T-helper 2 cell treated with Interferon-gamma antibody and Interleukin-4, amounts not matched to agents 5 μg/mL and 100 μg/mL, for 36 hours (primary cell): ENCODE measurements at regions not wholly inside any gene's neighbourhood (a gene's known extent, or its start where the extent isn't known, plus 50 kb on each side); places are given as distances from the start of the nearest gene placed in this dataset.

ENCODE experiments used
- DNase-seq: peaks from one replicate; pipeline ENCODE4 v3.0.0; 2021; ENCODE audit warnings: low spot score
- H3K27ac Mint-ChIP-seq: one replicate; pipeline ENCODE4 v1.8.0; 2021; ENCODE audit warnings: mild to moderate bottlenecking, mixed read lengths
- H3K27me3 Mint-ChIP-seq: one replicate; pipeline ENCODE4 v1.8.0; 2021; ENCODE audit warnings: low read depth, mixed read lengths
- H3K36me3 Mint-ChIP-seq: one replicate; pipeline ENCODE4 v1.8.0; 2021; ENCODE audit warnings: low read depth, mixed read lengths
- H3K4me1 Mint-ChIP-seq: one replicate; pipeline ENCODE4 v1.8.0; 2021; ENCODE audit warnings: low read depth, mixed read lengths
- H3K4me3 Mint-ChIP-seq: one replicate; pipeline ENCODE4 v1.8.0; 2022; ENCODE audit warnings: mild to moderate bottlenecking, moderate library complexity, mixed read lengths
- H3K9me3 Mint-ChIP-seq: one replicate; pipeline ENCODE4 v1.8.0; 2021; ENCODE audit warnings: mixed read lengths

- no peak overlapping the region for H3K27ac Mint-ChIP-seq
- peaks cover 3% of the 10 kb centered on the region for H3K4me1 Mint-ChIP-seq
- H3K4me3 Mint-ChIP-seq: no peak overlapping the region
- no peak for DNase-seq
- peaks cover 16% of the 10 kb centered on the region for H3K27me3 Mint-ChIP-seq
- no peaks in the 10 kb centered on the region for H3K36me3 Mint-ChIP-seq
- peaks cover 5% of the 10 kb centered on the region for H3K9me3 Mint-ChIP-seq
Measured at GRCh38 chr10:2990764-2991163, 76.6 kb upstream of the PFKP start.

GRCh38 chr10:2989292-2989947, 77.9 kb upstream of the PFKP start:
- H3K9me3 Mint-ChIP-seq: peaks cover 5% of the 10 kb centered on the region
- no peak for DNase-seq
- no peak overlapping the region for H3K4me3 Mint-ChIP-seq
- H3K27me3 Mint-ChIP-seq: peaks cover 16% of the 10 kb centered on the region
- no peak overlapping the region for H3K27ac Mint-ChIP-seq
- peaks cover 3% of the 10 kb centered on the region for H3K4me1 Mint-ChIP-seq
- no peaks in the 10 kb centered on the region for H3K36me3 Mint-ChIP-seq

GRCh38 chr10:2987185-2987768, 80.1 kb upstream of the PFKP start:
- H3K27ac Mint-ChIP-seq: no peak overlapping the region

GRCh38 chr10:2986391-2986801, 81.0 kb upstream of the PFKP start:
- Mint-ChIP-seq H3K36me3 (no peaks in the 10 kb centered on the region), H3K27me3 (peaks cover 14% of the 10 kb centered on the region), H3K4me1 (peaks cover 3% of the 10 kb centered on the region), H3K9me3 (peaks cover 5% of the 10 kb centered on the region), H3K4me3 (no peak overlapping the region), H3K27ac (no peak overlapping the region)
- no peak for DNase-seq

More at GRCh38 chr10:2987185-2987768, 80.1 kb upstream of the PFKP start:
- no peak for DNase-seq
- Mint-ChIP-seq H3K4me1 (peaks cover 3% of the 10 kb centered on the region), H3K4me3 (no peak overlapping the region), H3K27me3 (peaks cover 14% of the 10 kb centered on the region), H3K36me3 (no peaks in the 10 kb centered on the region), H3K9me3 (peaks cover 5% of the 10 kb centered on the region)

GRCh38 chr10:2985729-2986232, 81.6 kb upstream of the PFKP start:
- peaks cover 14% of the 10 kb centered on the region for H3K27me3 Mint-ChIP-seq
- H3K4me1 Mint-ChIP-seq: peaks cover 3% of the 10 kb centered on the region
- no peaks in the 10 kb centered on the region for H3K36me3 Mint-ChIP-seq
- DNase-seq: no peak
- H3K4me3 Mint-ChIP-seq: no peak overlapping the region
- peaks cover 5% of the 10 kb centered on the region for H3K9me3 Mint-ChIP-seq
- H3K27ac Mint-ChIP-seq: no peak overlapping the region

- H3K27ac Mint-ChIP-seq: no peak overlapping the region
- no peak overlapping the region for H3K4me3 Mint-ChIP-seq
- H3K4me1 Mint-ChIP-seq: peaks cover 3% of the 10 kb centered on the region
- peaks cover 14% of the 10 kb centered on the region for H3K27me3 Mint-ChIP-seq
- DNase-seq: no peak
- no peaks in the 10 kb centered on the region for H3K36me3 Mint-ChIP-seq
- peaks cover 5% of the 10 kb centered on the region for H3K9me3 Mint-ChIP-seq
Measured at GRCh38 chr10:2984682-2985081, 82.7 kb upstream of the PFKP start.

GRCh38 chr10:2982146-2982545, 85.2 kb upstream of the PFKP start:
- H3K4me3 Mint-ChIP-seq: no peak overlapping the region
- H3K4me1 Mint-ChIP-seq: peaks cover 5% of the 10 kb centered on the region
- H3K27me3 Mint-ChIP-seq: peaks cover 8% of the 10 kb centered on the region
- DNase-seq: no peak
- H3K27ac Mint-ChIP-seq: no peak overlapping the region
- no peaks in the 10 kb centered on the region for H3K9me3 Mint-ChIP-seq
- H3K36me3 Mint-ChIP-seq: no peaks in the 10 kb centered on the region

- Mint-ChIP-seq H3K4me1 (peaks cover 1% of the 10 kb centered on the region), H3K27me3 (peaks cover 3% of the 10 kb centered on the region), H3K27ac (no peak overlapping the region), H3K9me3 (no peaks in the 10 kb centered on the region), H3K4me3 (no peak overlapping the region), H3K36me3 (no peaks in the 10 kb centered on the region)
- DNase-seq: no peak
Measured at GRCh38 chr10:2981361-2981801, 86.0 kb upstream of the PFKP start.

GRCh38 chr10:2980791-2981360, 86.5 kb upstream of the PFKP start:
- Mint-ChIP-seq H3K4me1 (peaks cover 1% of the 10 kb centered on the region), H3K9me3 (no peaks in the 10 kb centered on the region), H3K4me3 (no peak overlapping the region), H3K36me3 (no peaks in the 10 kb centered on the region), H3K27me3 (no peaks in the 10 kb centered on the region), H3K27ac (no peak overlapping the region)
- DNase-seq: no peak

- no peak for DNase-seq
- H3K4me3 Mint-ChIP-seq: no peak overlapping the region
Measured at GRCh38 chr10:2980116-2980515, 87.2 kb upstream of the PFKP start.

GRCh38 chr10:2979306-2979705, 88.0 kb upstream of the PFKP start:
- Mint-ChIP-seq H3K9me3 (no peaks in the 10 kb centered on the region), H3K4me3 (no peak overlapping the region), H3K27ac (no peak overlapping the region), H3K4me1 (peaks cover 1% of the 10 kb centered on the region), H3K36me3 (no peaks in the 10 kb centered on the region), H3K27me3 (no peaks in the 10 kb centered on the region)
- DNase-seq: no peak

More at GRCh38 chr10:2980116-2980515, 87.2 kb upstream of the PFKP start:
- H3K27me3 Mint-ChIP-seq: no peaks in the 10 kb centered on the region
- peaks cover 1% of the 10 kb centered on the region for H3K4me1 Mint-ChIP-seq
- no peaks in the 10 kb centered on the region for H3K9me3 Mint-ChIP-seq
- H3K27ac Mint-ChIP-seq: no peak overlapping the region
- H3K36me3 Mint-ChIP-seq: no peaks in the 10 kb centered on the region

- H3K27me3 Mint-ChIP-seq: no peaks in the 10 kb centered on the region
- peaks cover 1% of the 10 kb centered on the region for H3K4me1 Mint-ChIP-seq
- no peaks in the 10 kb centered on the region for H3K9me3 Mint-ChIP-seq
- H3K27ac Mint-ChIP-seq: no peak overlapping the region
- H3K36me3 Mint-ChIP-seq: no peaks in the 10 kb centered on the region
- no peak for DNase-seq
- no peak overlapping the region for H3K4me3 Mint-ChIP-seq
Measured at GRCh38 chr10:2978574-2979273, 88.6 kb upstream of the PFKP start.

- no peak overlapping the region for H3K4me3 Mint-ChIP-seq
- H3K27ac Mint-ChIP-seq: no peak overlapping the region
- peaks cover 1% of the 10 kb centered on the region for H3K4me1 Mint-ChIP-seq
- no peak for DNase-seq
- no peaks in the 10 kb centered on the region for H3K9me3 Mint-ChIP-seq
- no peaks in the 10 kb centered on the region for H3K36me3 Mint-ChIP-seq
- H3K27me3 Mint-ChIP-seq: no peaks in the 10 kb centered on the region
Measured at GRCh38 chr10:2978111-2978510, 89.2 kb upstream of the PFKP start.
